ENCODE measurements at regions not wholly inside any gene's neighbourhood (a gene's known extent, or its start where the extent isn't known, plus 50 kb on each side); places are given as distances from the start of the nearest gene placed in this dataset.

GRCh38 chr2:41990245-41990644 is 57.6 kb upstream of the PKDCC start:
- no peak for FAIRE-seq
- TF ChIP-seq PAX5 (IDR thresholded peaks at IDR 0.05; ENCODE audit: insufficient read depth, low read length, severe bottlenecking) (no peak), TAF1 (IDR thresholded peaks at IDR 0.05; ENCODE audit: low read depth, low read length) (no peak), POLR2A (IDR thresholded peaks at IDR 0.05; ENCODE audit: low read depth, low read length) (no peak), POU2F2 (IDR thresholded peaks at IDR 0.05; ENCODE audit: low read depth, low read length) (no peak), SPI1 (IDR thresholded peaks at IDR 0.05; ENCODE audit: low read depth, low read length) (no peak), POLR2AphosphoS5 (IDR thresholded peaks at IDR 0.05; ENCODE audit: low read depth, low read length) (no peak)
- DNase-seq (ENCODE audit: insufficient read length, low spot score) = no peak

GRCh38 chr2:41990688-41991087 is 57.1 kb upstream of the PKDCC start:
- no peak for DNase-seq (ENCODE audit: insufficient read length, low spot score)
- TF ChIP-seq TAF1 (IDR thresholded peaks at IDR 0.05; ENCODE audit: low read depth, low read length) (no peak), POU2F2 (IDR thresholded peaks at IDR 0.05; ENCODE audit: low read depth, low read length) (no peak), SPI1 (IDR thresholded peaks at IDR 0.05; ENCODE audit: low read depth, low read length) (no peak), POLR2AphosphoS5 (IDR thresholded peaks at IDR 0.05; ENCODE audit: low read depth, low read length) (no peak), PAX5 (IDR thresholded peaks at IDR 0.05; ENCODE audit: insufficient read depth, low read length, severe bottlenecking) (no peak), POLR2A (IDR thresholded peaks at IDR 0.05; ENCODE audit: low read depth, low read length) (no peak)
- FAIRE-seq = peak; percentile 69

- DNase-seq (ENCODE audit: insufficient read length, low spot score) (no peak), FAIRE-seq (no peak)
- no peak for TF ChIP-seq SPI1 (IDR thresholded peaks at IDR 0.05; ENCODE audit: low read depth, low read length)
- no peak for TF ChIP-seq POLR2A (IDR thresholded peaks at IDR 0.05; ENCODE audit: low read depth, low read length)
- TF ChIP-seq POLR2AphosphoS5 (IDR thresholded peaks at IDR 0.05; ENCODE audit: low read depth, low read length) = no peak
- no peak for TF ChIP-seq POU2F2 (IDR thresholded peaks at IDR 0.05; ENCODE audit: low read depth, low read length)
- TF ChIP-seq PAX5 (IDR thresholded peaks at IDR 0.05; ENCODE audit: insufficient read depth, low read length, severe bottlenecking) = no peak
Measured at GRCh38 chr2:41992056-41992642, 55.7 kb upstream of the PKDCC start.

GRCh38 chr2:41992671-41993434 is 55.0 kb upstream of the PKDCC start:
- no peak for FAIRE-seq
- TF ChIP-seq TAF1 (IDR thresholded peaks at IDR 0.05; ENCODE audit: low read depth, low read length) = no peak
- no peak for TF ChIP-seq SPI1 (IDR thresholded peaks at IDR 0.05; ENCODE audit: low read depth, low read length)
- TF ChIP-seq POU2F2 (IDR thresholded peaks at IDR 0.05; ENCODE audit: low read depth, low read length) = no peak
- TF ChIP-seq POLR2AphosphoS5 (IDR thresholded peaks at IDR 0.05; ENCODE audit: low read depth, low read length) = no peak
- TF ChIP-seq POLR2A (IDR thresholded peaks at IDR 0.05; ENCODE audit: low read depth, low read length) = no peak
- no peak for TF ChIP-seq PAX5 (IDR thresholded peaks at IDR 0.05; ENCODE audit: insufficient read depth, low read length, severe bottlenecking)
- no peak for DNase-seq (ENCODE audit: insufficient read length, low spot score)

GRCh38 chr2:41993435-41993925 is 54.3 kb upstream of the PKDCC start:
- DNase-seq (ENCODE audit: insufficient read length, low spot score) = no peak
- no peak for FAIRE-seq
- TF ChIP-seq POLR2AphosphoS5 (IDR thresholded peaks at IDR 0.05; ENCODE audit: low read depth, low read length) = no peak
- TF ChIP-seq POU2F2 (IDR thresholded peaks at IDR 0.05; ENCODE audit: low read depth, low read length) = no peak
- no peak for TF ChIP-seq SPI1 (IDR thresholded peaks at IDR 0.05; ENCODE audit: low read depth, low read length)
- TF ChIP-seq TAF1 (IDR thresholded peaks at IDR 0.05; ENCODE audit: low read depth, low read length) = no peak
- no peak for TF ChIP-seq PAX5 (IDR thresholded peaks at IDR 0.05; ENCODE audit: insufficient read depth, low read length, severe bottlenecking)
- TF ChIP-seq POLR2A (IDR thresholded peaks at IDR 0.05; ENCODE audit: low read depth, low read length) = no peak

- FAIRE-seq = no peak
- DNase-seq (ENCODE audit: insufficient read length, low spot score) = no peak
- TF ChIP-seq TAF1 (IDR thresholded peaks at IDR 0.05; ENCODE audit: low read depth, low read length) = no peak
- no peak for TF ChIP-seq PAX5 (IDR thresholded peaks at IDR 0.05; ENCODE audit: insufficient read depth, low read length, severe bottlenecking)
Measured at GRCh38 chr2:41994233-41994637, 53.6 kb upstream of the PKDCC start.

GRCh38 chr2:41994661-41995060 is 53.2 kb upstream of the PKDCC start:
- TF ChIP-seq POU2F2 (IDR thresholded peaks at IDR 0.05; ENCODE audit: low read depth, low read length) (no peak), SPI1 (IDR thresholded peaks at IDR 0.05; ENCODE audit: low read depth, low read length) (no peak), TAF1 (IDR thresholded peaks at IDR 0.05; ENCODE audit: low read depth, low read length) (no peak), POLR2A (IDR thresholded peaks at IDR 0.05; ENCODE audit: low read depth, low read length) (no peak), PAX5 (IDR thresholded peaks at IDR 0.05; ENCODE audit: insufficient read depth, low read length, severe bottlenecking) (no peak), POLR2AphosphoS5 (IDR thresholded peaks at IDR 0.05; ENCODE audit: low read depth, low read length) (no peak)
- DNase-seq (ENCODE audit: insufficient read length, low spot score) (no peak), FAIRE-seq (no peak)

GRCh38 chr2:41997561-41997960 is 50.3 kb upstream of the PKDCC start:
- FAIRE-seq (no peak), DNase-seq (ENCODE audit: insufficient read length, low spot score) (no peak)
- TF ChIP-seq TAF1 (IDR thresholded peaks at IDR 0.05; ENCODE audit: low read depth, low read length) = no peak
- no peak for TF ChIP-seq SPI1 (IDR thresholded peaks at IDR 0.05; ENCODE audit: low read depth, low read length)
- no peak for TF ChIP-seq POLR2AphosphoS5 (IDR thresholded peaks at IDR 0.05; ENCODE audit: low read depth, low read length)
- no peak for TF ChIP-seq POU2F2 (IDR thresholded peaks at IDR 0.05; ENCODE audit: low read depth, low read length)
- TF ChIP-seq POLR2A (IDR thresholded peaks at IDR 0.05; ENCODE audit: low read depth, low read length) = no peak
- no peak for TF ChIP-seq PAX5 (IDR thresholded peaks at IDR 0.05; ENCODE audit: insufficient read depth, low read length, severe bottlenecking)
